ENCODE measurements at regions not wholly inside any gene's neighbourhood (a gene's known extent, or its start where the extent isn't known, plus 50 kb on each side); places are given as distances from the start of the nearest gene placed in this dataset.

DNA sequence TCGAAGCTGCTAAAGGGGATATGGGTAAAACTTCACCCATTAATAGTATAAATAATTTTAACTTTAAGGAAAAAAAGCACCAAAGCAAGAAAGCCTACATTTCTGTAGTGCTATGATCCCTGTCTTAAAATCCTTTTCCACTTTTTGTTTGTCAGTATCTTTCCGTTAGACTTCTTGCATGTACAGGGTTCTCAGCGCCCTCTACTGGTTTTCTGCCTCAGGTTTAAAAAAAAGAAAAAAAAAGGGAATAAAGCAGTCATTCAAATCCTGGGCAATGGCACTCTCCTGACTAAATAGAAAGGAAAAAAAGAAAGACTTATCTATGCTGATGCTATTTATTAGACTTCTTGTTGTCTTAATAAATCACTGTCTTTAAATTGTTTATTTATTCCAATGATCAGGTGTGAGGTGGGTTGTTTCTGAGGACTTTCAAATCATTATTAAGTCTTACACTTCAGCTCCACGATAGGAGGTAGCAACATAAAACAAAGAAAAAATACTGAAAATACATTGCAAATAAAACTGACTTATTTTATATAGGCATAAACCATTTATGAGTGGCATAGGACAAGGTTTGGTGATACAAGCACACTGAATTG is 475.4 kb upstream of the NR5A2 start:
- CTCF ChIA-PET: interaction anchor here (0.7 to 1.6 kb wide), 3 partner anchors 108 to 391 kb away, joined by 3 to 4 read pairs (median 3); no protein-coding TSS in a partner anchor
- POLR2A ChIA-PET (ENCODE audit: low non-redundant PET): no interaction called here
- no peak overlapping the region for H3K4me3 ChIP-seq (ENCODE audit: low read depth, low read length, poor library complexity, severe bottlenecking)
- no peaks in the 10 kb centered on the region for H3K36me3 ChIP-seq (ENCODE audit: insufficient read depth, low read length, poor library complexity, severe bottlenecking)
- BruUV-seq (replicated peaks): no TSS peak
- TF ChIP-seq EZH2 (IDR thresholded peaks at IDR 0.05; ENCODE audit: borderline replicate concordance, low read depth, low read length, poor library complexity, severe bottlenecking): no peak
- TF ChIP-seq, protein P1, sequence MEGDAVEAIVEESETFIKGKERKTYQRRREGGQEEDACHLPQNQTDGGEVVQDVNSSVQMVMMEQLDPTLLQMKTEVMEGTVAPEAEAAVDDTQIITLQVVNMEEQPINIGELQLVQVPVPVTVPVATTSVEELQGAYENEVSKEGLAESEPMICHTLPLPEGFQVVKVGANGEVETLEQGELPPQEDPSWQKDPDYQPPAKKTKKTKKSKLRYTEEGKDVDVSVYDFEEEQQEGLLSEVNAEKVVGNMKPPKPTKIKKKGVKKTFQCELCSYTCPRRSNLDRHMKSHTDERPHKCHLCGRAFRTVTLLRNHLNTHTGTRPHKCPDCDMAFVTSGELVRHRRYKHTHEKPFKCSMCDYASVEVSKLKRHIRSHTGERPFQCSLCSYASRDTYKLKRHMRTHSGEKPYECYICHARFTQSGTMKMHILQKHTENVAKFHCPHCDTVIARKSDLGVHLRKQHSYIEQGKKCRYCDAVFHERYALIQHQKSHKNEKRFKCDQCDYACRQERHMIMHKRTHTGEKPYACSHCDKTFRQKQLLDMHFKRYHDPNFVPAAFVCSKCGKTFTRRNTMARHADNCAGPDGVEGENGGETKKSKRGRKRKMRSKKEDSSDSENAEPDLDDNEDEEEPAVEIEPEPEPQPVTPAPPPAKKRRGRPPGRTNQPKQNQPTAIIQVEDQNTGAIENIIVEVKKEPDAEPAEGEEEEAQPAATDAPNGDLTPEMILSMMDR (conservative IDR thresholded peaks at IDR 0.05; ENCODE audit: low read depth, low read length): peak; percentile 92
- peaks cover 33% of the 10 kb centered on the region for H3K4me1 ChIP-seq (ENCODE audit: insufficient read depth, low read length, poor library complexity, severe bottlenecking)
- H3K27ac ChIP-seq (ENCODE audit: low read depth, low read length, poor library complexity, severe bottlenecking): peak overlapping the region; percentile 81
- H3K9me3 ChIP-seq (ENCODE audit: low read depth, low read length, poor library complexity, severe bottlenecking): no peaks in the 10 kb centered on the region
- peak; percentile 90 for DNase-seq (ENCODE audit: low spot score)
- intact Hi-C loops (cut with micrococcal nuclease; ENCODE audit: unreplicated experiment): loop anchor here (1.0 to 5.0 kb wide), 4 partner anchors 90 to 780 kb away; no protein-coding TSS in a partner anchor
- no peaks in the 10 kb centered on the region for H3K27me3 ChIP-seq (replicated peaks; ENCODE audit: insufficient read depth, low read depth, low read length, poor library complexity)

DNA sequence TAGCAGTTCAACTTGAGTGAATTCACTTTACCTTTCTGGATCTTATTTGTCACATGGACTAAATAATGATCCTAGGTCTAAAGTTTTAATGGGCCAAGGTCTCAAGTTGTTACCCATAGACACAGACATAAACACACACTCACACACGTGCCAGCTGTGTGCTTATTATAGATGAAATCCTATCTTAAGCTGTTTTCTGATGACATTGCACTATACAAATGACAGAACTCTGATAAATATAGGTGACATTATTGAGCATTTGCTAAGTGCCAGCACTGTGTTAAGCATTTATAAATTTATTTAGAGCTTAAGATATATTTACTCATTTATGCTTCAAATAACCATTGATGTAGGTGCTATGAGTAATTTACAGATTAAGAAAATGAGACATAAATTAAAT is 474.4 kb upstream of the NR5A2 start:
- Histone ChIP-seq H3K4me3 (ENCODE audit: low read depth, low read length, poor library complexity, severe bottlenecking) (no peak overlapping the region), H3K36me3 (ENCODE audit: insufficient read depth, low read length, poor library complexity, severe bottlenecking) (no peaks in the 10 kb centered on the region), H3K27ac (ENCODE audit: low read depth, low read length, poor library complexity, severe bottlenecking) (peak overlapping the region; percentile 81), H3K4me1 (ENCODE audit: insufficient read depth, low read length, poor library complexity, severe bottlenecking) (peaks cover 33% of the 10 kb centered on the region), H3K27me3 (replicated peaks; ENCODE audit: insufficient read depth, low read depth, low read length, poor library complexity) (no peaks in the 10 kb centered on the region), H3K9me3 (ENCODE audit: low read depth, low read length, poor library complexity, severe bottlenecking) (no peaks in the 10 kb centered on the region)
- no peak for DNase-seq (ENCODE audit: low spot score)
- POLR2A ChIA-PET (ENCODE audit: low non-redundant PET): no interaction called here
- no TSS peak for BruUV-seq (replicated peaks)
- TF ChIP-seq, protein P1 (conservative IDR thresholded peaks at IDR 0.05; ENCODE audit: low read depth, low read length): no peak
- TF ChIP-seq EZH2 (IDR thresholded peaks at IDR 0.05; ENCODE audit: borderline replicate concordance, low read depth, low read length, poor library complexity, severe bottlenecking): no peak
- CTCF ChIA-PET: interaction anchor here (1.6 kb wide), 1 partner anchor 392 kb away, joined by 4 read pairs; no protein-coding TSS in a partner anchor
- intact Hi-C loops (cut with micrococcal nuclease; ENCODE audit: unreplicated experiment): loop anchor here (5.0 kb wide), 3 partner anchors 91 to 781 kb away; no protein-coding TSS in a partner anchor

- TF ChIP-seq EZH2 (IDR thresholded peaks at IDR 0.05; ENCODE audit: borderline replicate concordance, low read depth, low read length, poor library complexity, severe bottlenecking): no peak
- TF ChIP-seq, protein P1 (conservative IDR thresholded peaks at IDR 0.05; ENCODE audit: low read depth, low read length): no peak
These were observed 466.2 kb upstream of the NR5A2 start for GRCh38 chr1:199561334-199561733.

More at GRCh38 chr1:199561334-199561733, 466.2 kb upstream of the NR5A2 start:
- no peak overlapping the region for H3K27ac ChIP-seq (ENCODE audit: low read depth, low read length, poor library complexity, severe bottlenecking)
- H3K27me3 ChIP-seq (replicated peaks; ENCODE audit: insufficient read depth, low read depth, low read length, poor library complexity): no peaks in the 10 kb centered on the region
- POLR2A ChIA-PET (ENCODE audit: low non-redundant PET): no interaction called here
- intact Hi-C loops (cut with micrococcal nuclease; ENCODE audit: unreplicated experiment): loop anchor here (10.0 kb wide), 1 partner anchor 923 kb away; no protein-coding TSS in a partner anchor
- CTCF ChIA-PET: no interaction called here
- H3K36me3 ChIP-seq (ENCODE audit: insufficient read depth, low read length, poor library complexity, severe bottlenecking): no peaks in the 10 kb centered on the region
- no peaks in the 10 kb centered on the region for H3K4me1 ChIP-seq (ENCODE audit: insufficient read depth, low read length, poor library complexity, severe bottlenecking)
- BruUV-seq (replicated peaks): no TSS peak
- no peak overlapping the region for H3K4me3 ChIP-seq (ENCODE audit: low read depth, low read length, poor library complexity, severe bottlenecking)
- H3K9me3 ChIP-seq (ENCODE audit: low read depth, low read length, poor library complexity, severe bottlenecking): no peaks in the 10 kb centered on the region
- DNase-seq (ENCODE audit: low spot score): no peak

Measured in A673 (cell line).